ENCODE measurements at regions not wholly inside any gene's neighbourhood (a gene's known extent, or its start where the extent isn't known, plus 50 kb on each side); places are given as distances from the start of the nearest gene placed in this dataset.

GRCh38 chr2:122112216-122113005 lies 357.0 kb downstream of the TSN start:
- no peaks in the 10 kb centered on the region for H4K20me1 ChIP-seq (ENCODE audit: control insufficient read depth, insufficient read depth, low read length, poor library complexity, severe bottlenecking)
- ChIA-PET CTCF (no interaction called here), POLR2A (no interaction called here)
- H3K4me3 Mint-ChIP-seq, result no peak overlapping the region
- no peak overlapping the region for H3K27ac Mint-ChIP-seq
- no peaks in the 10 kb centered on the region for H3K4me1 ChIP-seq (ENCODE audit: control insufficient read depth in 2 of 2, insufficient read depth in 2 of 2, low read length in 2 of 2)
- DNase-seq (no peak), ATAC-seq (ENCODE audit: low read depth) (no peak)
- H3K9me3 ChIP-seq (ENCODE audit: control extremely low read depth in 1 of 3, control insufficient read depth in 2 of 3, insufficient read depth in 1 of 3, low read length in 2 of 3), result no peaks in the 10 kb centered on the region
- H2AFZ ChIP-seq (ENCODE audit: insufficient read depth, low read depth, low read length, poor library complexity, severe bottlenecking), result no peak overlapping the region
- 88% methylated on average over 9 of the region's 12 CpGs for WGBS (ENCODE audit: insufficient coverage)
- no peaks in the 10 kb centered on the region for H3K9me3 Mint-ChIP-seq (ENCODE audit: insufficient read depth)
- no peaks in the 10 kb centered on the region for H3K27me3 Mint-ChIP-seq
- H3K9ac ChIP-seq (ENCODE audit: low read length), result no peak overlapping the region
- H3K4me2 ChIP-seq (replicated peaks; ENCODE audit: low read depth, low read length, poor library complexity, severe bottlenecking), result no peak overlapping the region
- H3K4me3 ChIP-seq (ENCODE audit: control extremely low read depth in 1 of 5, extremely low read depth in 1 of 5, insufficient read depth in 1 of 5, low read depth in 2 of 5, low read length in 4 of 5), result no peak overlapping the region
- H3K36me3 ChIP-seq (replicated peaks in 1 of 2; ENCODE audit: control extremely low read depth in 1 of 2, control insufficient read depth in 1 of 2, extremely low read depth in 1 of 2, insufficient read depth in 2 of 2, low read length in 1 of 2), result no peaks in the 10 kb centered on the region
- no peaks in the 10 kb centered on the region for H3K4me1 Mint-ChIP-seq
- no peak for TF ChIP-seq CTCF (IDR thresholded peaks at IDR 0.05)
- TF ChIP-seq EZH2 (IDR thresholded peaks at IDR 0.05; ENCODE audit: borderline replicate concordance, insufficient read depth, low read depth, low read length, poor library complexity, severe bottlenecking), result no peak
- H3K27ac ChIP-seq (ENCODE audit: low read length in 2 of 2), result no peak overlapping the region
- H3K79me2 ChIP-seq (ENCODE audit: control insufficient read depth, insufficient read depth, low read length), result no peaks in the 10 kb centered on the region
- intact Hi-C loops (cut with micrococcal nuclease), result no loop called here
- no peaks in the 10 kb centered on the region for H3K27me3 ChIP-seq (replicated peaks in 1 of 4; ENCODE audit: control extremely low read depth in 1 of 4, control insufficient read depth in 3 of 4, insufficient read depth in 4 of 4, low read length in 3 of 4)

GRCh38 chr2:122114421-122114820 lies 359.0 kb downstream of the TSN start:
- no peaks in the 10 kb centered on the region for H3K36me3 ChIP-seq (replicated peaks in 1 of 2; ENCODE audit: control extremely low read depth in 1 of 2, control insufficient read depth in 1 of 2, extremely low read depth in 1 of 2, insufficient read depth in 2 of 2, low read length in 1 of 2)
- no peaks in the 10 kb centered on the region for H3K27me3 Mint-ChIP-seq
- no peak overlapping the region for H3K4me3 ChIP-seq (ENCODE audit: control extremely low read depth in 1 of 5, extremely low read depth in 1 of 5, insufficient read depth in 1 of 5, low read depth in 2 of 5, low read length in 4 of 5)
- 43% methylated on average over 1 of the region's 2 CpGs for WGBS (ENCODE audit: insufficient coverage)
- DNase-seq (no peak), ATAC-seq (ENCODE audit: low read depth) (no peak)
- H3K4me3 Mint-ChIP-seq, result no peak overlapping the region
- H3K79me2 ChIP-seq (ENCODE audit: control insufficient read depth, insufficient read depth, low read length), result no peaks in the 10 kb centered on the region
- H3K27ac Mint-ChIP-seq, result no peak overlapping the region
- H3K4me1 ChIP-seq (ENCODE audit: control insufficient read depth in 2 of 2, insufficient read depth in 2 of 2, low read length in 2 of 2), result no peaks in the 10 kb centered on the region
- H3K9me3 Mint-ChIP-seq (ENCODE audit: insufficient read depth), result peaks cover 4% of the 10 kb centered on the region
- no peaks in the 10 kb centered on the region for H3K9me3 ChIP-seq (ENCODE audit: control extremely low read depth in 1 of 3, control insufficient read depth in 2 of 3, insufficient read depth in 1 of 3, low read length in 2 of 3)
- H3K27ac ChIP-seq (ENCODE audit: low read length in 2 of 2), result no peak overlapping the region
- no peak overlapping the region for H2AFZ ChIP-seq (ENCODE audit: insufficient read depth, low read depth, low read length, poor library complexity, severe bottlenecking)
- intact Hi-C loops (cut with micrococcal nuclease), result no loop called here
- ChIA-PET CTCF (no interaction called here), POLR2A (no interaction called here)
- TF ChIP-seq CTCF (IDR thresholded peaks at IDR 0.05) (no peak), EZH2 (IDR thresholded peaks at IDR 0.05; ENCODE audit: borderline replicate concordance, insufficient read depth, low read depth, low read length, poor library complexity, severe bottlenecking) (no peak)
- no peaks in the 10 kb centered on the region for H3K4me1 Mint-ChIP-seq
- no peaks in the 10 kb centered on the region for H4K20me1 ChIP-seq (ENCODE audit: control insufficient read depth, insufficient read depth, low read length, poor library complexity, severe bottlenecking)
- no peaks in the 10 kb centered on the region for H3K27me3 ChIP-seq (replicated peaks in 1 of 4; ENCODE audit: control extremely low read depth in 1 of 4, control insufficient read depth in 3 of 4, insufficient read depth in 4 of 4, low read length in 3 of 4)
- no peak overlapping the region for H3K4me2 ChIP-seq (replicated peaks; ENCODE audit: low read depth, low read length, poor library complexity, severe bottlenecking)
- H3K9ac ChIP-seq (ENCODE audit: low read length), result no peak overlapping the region
